ENCODE measurements at regions not wholly inside any gene's neighbourhood (a gene's known extent, or its start where the extent isn't known, plus 50 kb on each side); places are given as distances from the start of the nearest gene placed in this dataset.

GRCh38 chr1:228837817-228838716, 102.8 kb downstream of the RHOU start:
- intact Hi-C loops (cut with DNase I): no loop called here
- Histone ChIP-seq H3K27me3 (no peaks in the 10 kb centered on the region), H3K9me3 (peaks cover 0 to 4% (median 0%) of the 10 kb centered on the region in 4 donors), H3K4me1 (peaks cover 0 to 32% (median 27%) of the 10 kb centered on the region in 4 donors), H3K36me3 (no peaks in the 10 kb centered on the region), H3K4me3 (no peak overlapping the region), H3K27ac (peak overlapping the region; percentile 56 to 67 (median 66))
- 13 to 58% methylated on average over 11 of the region's 11 CpGs for WGBS, 2 donors
- DNase-seq: peak; percentile 79
- TF ChIP-seq EP300 (IDR thresholded peaks at IDR 0.05) (no peak), POLR2AphosphoS5 (IDR thresholded peaks at IDR 0.05) (peak in 3 of 4 donors; percentile 17 to 23 (median 18))

GRCh38 chr1:228838717-228839500, 103.6 kb downstream of the RHOU start:
- Histone ChIP-seq H3K27ac (peak overlapping the region; percentile 56 to 67 (median 66)), H3K27me3 (no peaks in the 10 kb centered on the region), H3K4me3 (no peak overlapping the region), H3K36me3 (no peaks in the 10 kb centered on the region), H3K4me1 (peaks cover 0 to 29% (median 24%) of the 10 kb centered on the region in 4 donors), H3K9me3 (peaks cover 0 to 4% (median 0%) of the 10 kb centered on the region in 4 donors)
- 81 to 85% methylated on average over 8 of the region's 8 CpGs for WGBS, 2 donors
- no peak for DNase-seq
- TF ChIP-seq CTCF (IDR thresholded peaks at IDR 0.05) (no peak), EP300 (IDR thresholded peaks at IDR 0.05) (no peak), POLR2AphosphoS5 (IDR thresholded peaks at IDR 0.05) (no peak), POLR2A (IDR thresholded peaks at IDR 0.05) (no peak)
- intact Hi-C loops (cut with DNase I): no loop called here

GRCh38 chr1:228839656-228840055, 104.4 kb downstream of the RHOU start:
- no peaks in the 10 kb centered on the region for H3K36me3 ChIP-seq
- H3K27me3 ChIP-seq: no peaks in the 10 kb centered on the region
- TF ChIP-seq POLR2A (IDR thresholded peaks at IDR 0.05): no peak
- intact Hi-C loops (cut with DNase I): no loop called here
- H3K9me3 ChIP-seq: peaks cover 0 to 4% (median 0%) of the 10 kb centered on the region in 4 donors
- no peak for DNase-seq
- no peak overlapping the region for H3K27ac ChIP-seq
- no peak overlapping the region for H3K4me3 ChIP-seq
- H3K4me1 ChIP-seq: peaks cover 0 to 22% (median 21%) of the 10 kb centered on the region in 4 donors
- WGBS, 2 donors: 84 to 88% methylated on average over 6 of the region's 6 CpGs

- H3K27me3 ChIP-seq: no peaks in the 10 kb centered on the region
- no peak overlapping the region for H3K4me3 ChIP-seq
- WGBS, 2 donors: 88 to 91% methylated on average over 4 of the region's 4 CpGs
- intact Hi-C loops (cut with DNase I): no loop called here
- no peak for DNase-seq
- H3K27ac ChIP-seq: peak overlapping the region in 2 of 4 donors; percentile 44 to 50
- no peaks in the 10 kb centered on the region for H3K36me3 ChIP-seq
- H3K4me1 ChIP-seq: peaks cover 0 to 22% (median 21%) of the 10 kb centered on the region in 4 donors
- TF ChIP-seq EP300 (IDR thresholded peaks at IDR 0.05) (no peak), CTCF (IDR thresholded peaks at IDR 0.05) (no peak), POLR2AphosphoS5 (IDR thresholded peaks at IDR 0.05) (no peak), POLR2A (IDR thresholded peaks at IDR 0.05) (no peak)
- H3K9me3 ChIP-seq: peaks cover 0 to 4% (median 0%) of the 10 kb centered on the region in 4 donors
Observed at GRCh38 chr1:228841632-228842031, 106.4 kb downstream of the RHOU start.

GRCh38 chr1:228842094-228842775, 107.0 kb downstream of the RHOU start:
- DNase-seq: no peak
- TF ChIP-seq POLR2A (IDR thresholded peaks at IDR 0.05) (no peak), POLR2AphosphoS5 (IDR thresholded peaks at IDR 0.05) (no peak), CTCF (IDR thresholded peaks at IDR 0.05) (no peak), EP300 (IDR thresholded peaks at IDR 0.05) (no peak)
- H3K9me3 ChIP-seq: peaks cover 0 to 4% (median 0%) of the 10 kb centered on the region in 4 donors
- peak overlapping the region in 2 of 4 donors; percentile 44 to 50 for H3K27ac ChIP-seq
- H3K27me3 ChIP-seq: no peaks in the 10 kb centered on the region
- no peak overlapping the region for H3K4me3 ChIP-seq
- peaks cover 0 to 22% (median 21%) of the 10 kb centered on the region in 4 donors for H3K4me1 ChIP-seq
- H3K36me3 ChIP-seq: no peaks in the 10 kb centered on the region
- intact Hi-C loops (cut with DNase I): no loop called here
- 80 to 81% methylated on average over 6 of the region's 6 CpGs for WGBS, 2 donors

All from sigmoid colon (tissue), 6 donors.